GM21447 (cell line): ENCODE measurements at regions not wholly inside any gene's neighbourhood (a gene's known extent, or its start where the extent isn't known, plus 50 kb on each side); places are given as distances from the start of the nearest gene placed in this dataset.

Source experiments
- ATAC-seq: cut with Tn5 transposase; IDR thresholded peaks from one replicate; pipeline ENCODE4 v1.9.1; 2021; ENCODE audit not compliant: unreplicated experiment

- no peak for ATAC-seq
These were observed 70.2 kb downstream of the CLDN1 start for GRCh38 chr3:190252080-190252479.

- ATAC-seq: no peak
These were observed 72.8 kb downstream of the CLDN1 start for GRCh38 chr3:190249414-190249813.

- ATAC-seq: no peak
These were observed 80.1 kb downstream of the CLDN1 start for GRCh38 chr3:190242147-190242546.

GRCh38 chr3:190239325-190239724 is 82.9 kb downstream of the CLDN1 start:
- ATAC-seq: no peak

GRCh38 chr3:190238871-190239270 is 83.4 kb downstream of the CLDN1 start:
- no peak for ATAC-seq

- no peak for ATAC-seq
These were observed 87.6 kb downstream of the CLDN1 start for GRCh38 chr3:190234621-190235020.

GRCh38 chr3:190229632-190230424 is 92.4 kb downstream of the CLDN1 start:
- ATAC-seq: peak; percentile 54

- ATAC-seq: no peak
These were observed 95.2 kb downstream of the CLDN1 start for GRCh38 chr3:190227064-190227463.

- no peak for ATAC-seq
These were observed 97.2 kb downstream of the CLDN1 start for GRCh38 chr3:190224863-190225692.

GRCh38 chr3:190224456-190224855 is 97.8 kb downstream of the CLDN1 start:
- no peak for ATAC-seq

- no peak for ATAC-seq
These were observed 99.3 kb downstream of the CLDN1 start for GRCh38 chr3:190222916-190223315.

- no peak for ATAC-seq
These were observed 99.9 kb downstream of the CLDN1 start for GRCh38 chr3:190222360-190222759.

GRCh38 chr3:190220362-190220761 is 99.7 kb upstream of the P3H2 start:
- ATAC-seq: no peak

GRCh38 chr3:190217081-190217480 is 96.4 kb upstream of the P3H2 start:
- no peak for ATAC-seq

GRCh38 chr3:190213727-190214126 is 93.0 kb upstream of the P3H2 start:
- no peak for ATAC-seq

GRCh38 chr3:190210608-190211007 is 89.9 kb upstream of the P3H2 start:
- no peak for ATAC-seq

- ATAC-seq: no peak
These were observed 88.8 kb upstream of the P3H2 start for GRCh38 chr3:190209533-190209932.

- no peak for ATAC-seq
These were observed 87.5 kb upstream of the P3H2 start for GRCh38 chr3:190208196-190208595.

GRCh38 chr3:190205739-190206138 is 85.0 kb upstream of the P3H2 start:
- peak; percentile 84 for ATAC-seq

- no peak for ATAC-seq
These were observed 83.5 kb upstream of the P3H2 start for GRCh38 chr3:190204200-190204599.

- no peak for ATAC-seq
These were observed 76.7 kb upstream of the P3H2 start for GRCh38 chr3:190197346-190197763.

GRCh38 chr3:190194506-190194905 is 73.8 kb upstream of the P3H2 start:
- no peak for ATAC-seq
